Ascending aorta (tissue), 2 donors: ENCODE measurements at regions not wholly inside any gene's neighbourhood (a gene's known extent, or its start where the extent isn't known, plus 50 kb on each side); places are given as distances from the start of the nearest gene placed in this dataset.

Source experiments
- DNase-seq, 2 donors: peaks; one replicate each; pipeline ENCODE4 v3.0.0-alpha.2; 2019; ENCODE audit warnings: low spot score in 2 of 2
- H3K27ac ChIP-seq, 2 donors: fragments of 200-600 bp; sonication (generic); one replicate each; pipeline ENCODE4 v1.5.1; 2016 to 2017; ENCODE audit warnings: mild to moderate bottlenecking in 1 of 2
- H3K27me3 ChIP-seq: fragments of 200-600 bp; sonication (generic); one replicate; pipeline ENCODE4 v1.5.1; 2017
- H3K36me3 ChIP-seq, 2 donors: fragments of 200-600 bp; sonication (generic); one replicate each; pipeline ENCODE4 v1.5.1; 2016
- H3K4me1 ChIP-seq, 2 donors: fragments of 200-600 bp; sonication (generic); one replicate each; pipeline ENCODE4 v1.5.1; 2016 to 2017; ENCODE audit warnings: mild to moderate bottlenecking in 1 of 2
- H3K4me3 ChIP-seq, 2 donors: fragments of 200-600 bp; sonication (generic); one replicate each; pipeline ENCODE4 v1.5.1; 2016 to 2017; ENCODE audit warnings: mild to moderate bottlenecking in 1 of 2
- H3K9me3 ChIP-seq, 2 donors: fragments of 200-600 bp; sonication (generic); one replicate each; pipeline ENCODE4 v1.5.1; 2016
- CTCF ChIP-seq, 3 experiments: fragments of 200-600 bp in 2 of 3; fragments of 450-650 bp in 1 of 3; sonication (generic) in 2 of 3; IDR thresholded peaks; one replicate each; pipeline ENCODE4 v1.5.1; 2016 to 2019; ENCODE audit warnings: antibody characterized with exemption in 3 of 3, mild to moderate bottlenecking in 1 of 3, moderate library complexity in 1 of 3
- intact Hi-C: fragments of 100-400 bp; cut with DNase I; formaldehyde crosslinking; loops from one replicate; pipeline ENCODE4 v1.15.1; 2023

GRCh38 chr5:74341221-74341620, 299.3 kb downstream of the ENC1 start:
- DNase-seq, result no peak
- H3K27me3 ChIP-seq, result no peaks in the 10 kb centered on the region
- no peaks in the 10 kb centered on the region for H3K4me1 ChIP-seq
- no peaks in the 10 kb centered on the region for H3K9me3 ChIP-seq
- no peak overlapping the region for H3K4me3 ChIP-seq
- no peak overlapping the region for H3K27ac ChIP-seq
- intact Hi-C loops, result no loop called here
- no peak for TF ChIP-seq CTCF (IDR thresholded peaks at IDR 0.05)
- no peaks in the 10 kb centered on the region for H3K36me3 ChIP-seq

- Histone ChIP-seq H3K27ac (no peak overlapping the region), H3K36me3 (no peaks in the 10 kb centered on the region), H3K9me3 (no peaks in the 10 kb centered on the region), H3K4me1 (no peaks in the 10 kb centered on the region), H3K27me3 (no peaks in the 10 kb centered on the region), H3K4me3 (no peak overlapping the region)
- no peak for TF ChIP-seq CTCF (IDR thresholded peaks at IDR 0.05)
- DNase-seq, result no peak
- intact Hi-C loops, result no loop called here
Observed at GRCh38 chr5:74340476-74340875, 300.1 kb downstream of the ENC1 start.

GRCh38 chr5:74337984-74338310, 302.6 kb downstream of the ENC1 start:
- DNase-seq, result no peak
- Histone ChIP-seq H3K9me3 (no peaks in the 10 kb centered on the region), H3K36me3 (no peaks in the 10 kb centered on the region), H3K4me3 (no peak overlapping the region), H3K4me1 (no peaks in the 10 kb centered on the region), H3K27ac (no peak overlapping the region), H3K27me3 (no peaks in the 10 kb centered on the region)
- intact Hi-C loops, result no loop called here
- TF ChIP-seq CTCF (IDR thresholded peaks at IDR 0.05), result no peak

- no peak for TF ChIP-seq CTCF (IDR thresholded peaks at IDR 0.05)
- no peaks in the 10 kb centered on the region for H3K27me3 ChIP-seq
- no peak overlapping the region for H3K27ac ChIP-seq
- H3K36me3 ChIP-seq, result no peaks in the 10 kb centered on the region
- intact Hi-C loops, result no loop called here
- no peaks in the 10 kb centered on the region for H3K9me3 ChIP-seq
- DNase-seq, result no peak
- H3K4me3 ChIP-seq, result no peak overlapping the region
- no peaks in the 10 kb centered on the region for H3K4me1 ChIP-seq
Observed at GRCh38 chr5:74337254-74337983, 303.1 kb downstream of the ENC1 start.

GRCh38 chr5:74336297-74336696, 304.2 kb downstream of the ENC1 start:
- Histone ChIP-seq H3K36me3 (no peaks in the 10 kb centered on the region), H3K4me1 (no peaks in the 10 kb centered on the region), H3K9me3 (no peaks in the 10 kb centered on the region), H3K27ac (no peak overlapping the region), H3K4me3 (no peak overlapping the region), H3K27me3 (no peaks in the 10 kb centered on the region)
- DNase-seq, result no peak
- TF ChIP-seq CTCF (IDR thresholded peaks at IDR 0.05), result no peak
- intact Hi-C loops, result no loop called here
